ENCODE measurements at regions not wholly inside any gene's neighbourhood (a gene's known extent, or its start where the extent isn't known, plus 50 kb on each side); places are given as distances from the start of the nearest gene placed in this dataset.

DNA sequence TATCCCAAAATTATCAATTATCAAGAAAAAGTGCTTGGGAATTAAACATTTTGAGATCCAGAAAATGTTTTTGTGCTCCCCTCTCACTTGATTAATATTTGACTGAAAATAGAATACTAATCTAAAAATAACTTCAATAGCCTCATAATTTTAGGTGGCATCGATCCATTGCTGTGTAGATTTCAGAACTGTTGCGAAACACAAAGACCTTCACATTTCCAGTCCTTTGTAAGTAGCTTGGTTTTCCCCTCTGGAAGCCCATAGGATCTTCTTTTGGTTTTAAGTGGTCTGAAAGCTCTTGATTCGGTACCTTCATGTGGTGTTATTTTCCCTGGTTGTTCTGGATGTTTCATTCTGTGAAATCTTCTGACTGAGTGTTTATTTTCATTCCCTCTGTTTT, 176.5 kb downstream of the NUFIP1 start:
- TF ChIP-seq CTCF (IDR thresholded peaks at IDR 0.05 in 4 of 5, conservative IDR thresholded peaks at IDR 0.05 in 1 of 5): no peak
- no peak for TF ChIP-seq POLR2A (IDR thresholded peaks at IDR 0.05)
- DNase-seq (no peak), ATAC-seq (no peak)
- intact Hi-C loops (cut with DNase I; ENCODE audit: low total_unique reads) (no loop called here), in situ Hi-C loops (cut with MboI; ENCODE audit: low sequenced_read_pairs in 4 of 4) (no loop called here)
- no peak overlapping the region for H3K4me3 ChIP-seq
- no peaks in the 10 kb centered on the region for H3K27me3 ChIP-seq
- H3K4me1 ChIP-seq: peaks cover 9 to 10% of the 10 kb centered on the region in 2 donors
- H3K9me3 ChIP-seq: no peaks in the 10 kb centered on the region
- no peaks in the 10 kb centered on the region for H3K36me3 ChIP-seq
- no peak overlapping the region for H3K27ac ChIP-seq

DNA sequence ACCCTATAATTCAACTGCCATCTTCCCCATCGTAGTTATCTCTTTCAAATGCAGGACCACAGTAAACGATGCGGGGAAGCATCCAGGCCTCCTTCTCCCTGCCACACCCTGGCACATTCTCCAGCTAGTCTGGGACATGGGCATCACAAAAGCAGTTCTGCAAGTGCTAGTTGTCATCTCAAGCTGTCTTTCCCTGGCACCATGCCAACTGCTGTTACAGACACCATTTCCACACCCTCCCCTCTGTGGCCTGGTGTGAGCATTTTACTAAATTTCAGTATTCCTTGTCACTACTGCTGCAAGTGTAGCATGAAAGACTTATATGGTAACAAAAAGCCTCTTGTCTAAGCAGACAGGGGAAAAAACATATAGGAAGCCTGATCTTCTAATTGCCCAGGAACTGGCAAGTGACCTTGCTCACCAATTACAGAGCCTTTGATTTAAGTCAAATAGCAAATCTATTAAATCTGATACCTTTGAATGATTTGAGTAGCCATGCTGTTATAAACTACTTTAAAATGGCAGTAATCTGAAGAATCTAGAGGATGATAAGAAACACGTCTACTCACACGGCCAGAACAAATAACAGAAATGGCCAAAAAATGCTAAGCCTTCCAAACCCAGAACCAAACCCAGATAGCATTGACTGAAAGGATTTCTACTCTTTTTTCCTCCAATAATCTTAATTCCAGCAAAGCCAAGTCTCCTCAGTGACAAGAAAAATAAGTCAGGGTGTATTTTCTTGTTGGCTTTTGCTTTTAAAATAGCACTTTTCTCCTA, 179.0 kb downstream of the NUFIP1 start:
- intact Hi-C loops (cut with DNase I; ENCODE audit: low total_unique reads): no loop called here

DNA sequence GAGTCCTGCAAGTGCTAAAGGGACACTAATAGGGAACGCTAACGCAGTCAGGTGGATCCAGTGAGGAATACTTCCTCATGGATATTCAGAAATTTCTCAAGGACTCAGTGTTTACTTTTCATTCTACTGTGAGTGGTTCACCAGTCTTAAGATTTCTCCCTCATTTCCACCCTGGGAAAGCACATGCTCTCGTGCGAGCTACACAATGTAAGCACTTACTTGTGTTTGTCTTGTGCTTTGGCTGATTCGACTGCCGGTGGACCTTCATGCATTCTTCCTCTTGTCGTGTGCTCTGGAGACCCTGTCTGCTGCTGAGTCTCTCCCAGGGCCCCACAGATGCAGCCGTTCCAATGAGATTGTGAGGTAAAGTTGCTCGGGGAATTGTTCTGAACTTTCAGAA, 180.1 kb downstream of the NUFIP1 start:
- Histone ChIP-seq H3K4me3 (no peak overlapping the region), H3K9me3 (no peaks in the 10 kb centered on the region), H3K27me3 (no peaks in the 10 kb centered on the region), H3K27ac (no peak overlapping the region), H3K4me1 (peaks cover 9 to 10% of the 10 kb centered on the region in 2 donors), H3K36me3 (no peaks in the 10 kb centered on the region)
- intact Hi-C loops (cut with DNase I; ENCODE audit: low total_unique reads) (no loop called here), in situ Hi-C loops (cut with MboI; ENCODE audit: low sequenced_read_pairs in 4 of 4) (no loop called here)
- no peak for TF ChIP-seq POLR2A (IDR thresholded peaks at IDR 0.05)
- no peak for ATAC-seq
- no peak for DNase-seq

More for the DNA sequence above, 179.0 kb downstream of the NUFIP1 start:
- Histone ChIP-seq H3K27me3 (no peaks in the 10 kb centered on the region), H3K9me3 (no peaks in the 10 kb centered on the region), H3K4me3 (no peak overlapping the region), H3K36me3 (no peaks in the 10 kb centered on the region), H3K27ac (no peak overlapping the region), H3K4me1 (peaks cover 9 to 10% of the 10 kb centered on the region in 2 donors)
- DNase-seq: peak in 1 of 2 donors; percentile 28
- in situ Hi-C loops (cut with MboI; ENCODE audit: low sequenced_read_pairs in 4 of 4): no loop called here
- peak in 1 of 2 donors; percentile 39 for ATAC-seq
- TF ChIP-seq CTCF (IDR thresholded peaks at IDR 0.05 in 4 of 5, conservative IDR thresholded peaks at IDR 0.05 in 1 of 5) (no peak), POLR2A (IDR thresholded peaks at IDR 0.05) (no peak)

DNA sequence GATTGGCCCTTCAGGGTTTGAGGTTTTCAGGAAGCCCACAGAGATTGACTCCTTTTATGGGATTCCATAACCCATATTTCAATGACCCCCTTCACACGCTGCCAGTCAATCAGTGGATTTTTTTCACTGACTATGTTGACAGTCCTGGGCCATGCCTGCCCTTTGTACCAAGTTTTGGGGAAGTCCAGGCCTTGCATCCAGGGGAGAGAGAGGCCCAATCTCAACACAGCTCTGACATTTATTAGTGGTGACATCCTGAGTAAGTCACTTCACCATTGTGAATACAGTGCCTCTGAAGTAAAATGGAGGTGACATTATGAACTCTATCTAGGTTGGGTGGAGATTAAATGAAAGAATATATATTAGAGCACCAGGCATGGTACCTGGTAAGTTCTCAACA, 181.1 kb downstream of the NUFIP1 start:
- Histone ChIP-seq H3K4me3 (no peak overlapping the region), H3K27ac (no peak overlapping the region), H3K9me3 (no peaks in the 10 kb centered on the region), H3K27me3 (no peaks in the 10 kb centered on the region), H3K4me1 (peaks cover 7 to 8% of the 10 kb centered on the region in 2 donors), H3K36me3 (no peaks in the 10 kb centered on the region)
- intact Hi-C loops (cut with DNase I; ENCODE audit: low total_unique reads) (no loop called here), in situ Hi-C loops (cut with MboI; ENCODE audit: low sequenced_read_pairs in 4 of 4) (no loop called here)
- ATAC-seq (no peak), DNase-seq (no peak)
- TF ChIP-seq POLR2A (IDR thresholded peaks at IDR 0.05) (no peak), CTCF (IDR thresholded peaks at IDR 0.05 in 4 of 5, conservative IDR thresholded peaks at IDR 0.05 in 1 of 5) (no peak)

DNA sequence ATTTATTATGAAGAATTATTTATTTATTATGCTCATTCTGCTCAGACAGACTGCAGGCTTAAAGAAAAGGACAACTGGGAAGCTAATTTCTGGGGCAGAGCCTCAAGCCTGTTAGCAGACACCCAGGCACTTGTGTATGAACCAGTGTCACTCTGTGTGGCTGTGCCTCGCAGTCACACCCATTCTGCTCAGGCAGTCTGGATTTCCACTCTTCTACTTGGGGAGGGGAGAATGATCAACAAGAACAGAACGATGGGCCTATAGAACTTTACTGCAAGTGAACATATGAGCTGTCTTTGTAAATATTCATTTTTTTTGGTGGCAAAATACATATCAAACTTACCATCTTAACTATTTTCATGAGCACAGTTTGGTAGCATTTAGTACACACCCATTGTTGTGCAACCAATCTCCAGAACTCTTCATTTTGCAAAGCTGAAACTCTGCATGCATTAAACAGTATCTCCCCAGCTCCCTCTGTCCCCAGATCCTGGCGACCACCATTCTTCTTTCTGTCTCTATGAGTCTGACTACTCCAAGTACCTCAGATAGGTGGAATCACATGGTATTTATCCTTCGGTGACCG, 181.7 kb downstream of the NUFIP1 start:
- in situ Hi-C loops (cut with MboI; ENCODE audit: low sequenced_read_pairs in 4 of 4): no loop called here

More for the DNA sequence above, 181.7 kb downstream of the NUFIP1 start:
- TF ChIP-seq POLR2A (IDR thresholded peaks at IDR 0.05) (no peak), CTCF (IDR thresholded peaks at IDR 0.05 in 4 of 5, conservative IDR thresholded peaks at IDR 0.05 in 1 of 5) (no peak)
- intact Hi-C loops (cut with DNase I; ENCODE audit: low total_unique reads): no loop called here
- Histone ChIP-seq H3K27ac (no peak overlapping the region), H3K4me3 (no peak overlapping the region), H3K36me3 (no peaks in the 10 kb centered on the region), H3K27me3 (no peaks in the 10 kb centered on the region), H3K4me1 (peaks cover under 1 to 2% of the 10 kb centered on the region in 2 donors), H3K9me3 (no peaks in the 10 kb centered on the region)
- DNase-seq: no peak
- no peak for ATAC-seq
